Erythroblast (primary cell): ENCODE measurements at regions not wholly inside any gene's neighbourhood (a gene's known extent, or its start where the extent isn't known, plus 50 kb on each side); places are given as distances from the start of the nearest gene placed in this dataset.

Source experiments
- DNase-seq, 2 experiments: peaks; one replicate each; lab custom pipeline; 2025; lab: John Stamatoyannopoulos, UW
- GATA1 ChIP-seq: IDR thresholded peaks from 2 replicates; pipeline ENCODE4 v1.6.1; 2011; ENCODE audit warnings: low read depth, mild to moderate bottlenecking, control low read depth, low read length, moderate library complexity
- POLR2A ChIP-seq: IDR thresholded peaks from 2 replicates; pipeline ENCODE4 v1.6.1; 2011; ENCODE audit warnings: mild to moderate bottlenecking, low read length

DNA sequence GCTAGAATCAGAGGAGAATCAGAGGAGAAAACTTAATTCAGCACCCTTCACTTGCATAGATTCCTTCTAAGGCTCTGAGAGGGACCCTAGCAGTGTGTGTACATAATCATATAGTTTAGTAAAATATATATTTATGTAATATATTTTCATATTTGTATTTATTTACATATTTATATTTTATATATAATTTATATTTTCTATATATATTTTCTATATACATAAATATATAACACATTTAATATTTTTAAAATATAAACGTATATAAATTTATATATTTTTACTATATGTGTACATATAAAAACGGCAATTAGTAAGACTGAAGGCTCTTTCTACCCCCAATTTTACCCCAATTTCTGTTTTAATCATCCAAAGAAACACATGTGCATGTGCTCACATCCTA, 80.3 kb downstream of the NXPE2 start:
- DNase-seq, result no peak

GRCh38 chr11:114762408-114762807, 84.1 kb downstream of the NXPE2 start:
- DNase-seq, result peak; percentile 30 to 63
- no peak for TF ChIP-seq GATA1
- TF ChIP-seq POLR2A, result no peak

More for the DNA sequence above, 80.3 kb downstream of the NXPE2 start:
- TF ChIP-seq POLR2A (no peak), GATA1 (no peak)

DNA sequence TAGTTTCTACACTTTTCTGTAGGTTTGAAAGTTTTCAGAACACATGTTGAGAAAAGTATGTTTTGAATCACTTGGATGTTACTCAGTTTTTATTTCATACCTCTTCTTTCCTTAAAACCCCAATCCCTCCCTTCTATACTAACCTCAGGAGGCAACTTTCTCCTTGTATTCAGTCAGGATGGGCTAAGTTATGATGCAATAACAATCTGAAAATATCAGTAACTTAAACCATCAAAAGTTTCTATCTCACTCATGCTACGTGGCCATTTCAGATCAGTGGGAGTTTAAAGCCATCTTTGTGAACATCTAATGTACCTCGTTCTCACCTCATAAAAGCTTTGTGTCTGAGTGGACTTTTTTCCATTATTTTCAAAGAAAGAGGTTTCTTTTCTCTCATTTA, 86.2 kb downstream of the NXPE2 start:
- no peak for TF ChIP-seq POLR2A
- TF ChIP-seq GATA1, result no peak
- no peak for DNase-seq

DNA sequence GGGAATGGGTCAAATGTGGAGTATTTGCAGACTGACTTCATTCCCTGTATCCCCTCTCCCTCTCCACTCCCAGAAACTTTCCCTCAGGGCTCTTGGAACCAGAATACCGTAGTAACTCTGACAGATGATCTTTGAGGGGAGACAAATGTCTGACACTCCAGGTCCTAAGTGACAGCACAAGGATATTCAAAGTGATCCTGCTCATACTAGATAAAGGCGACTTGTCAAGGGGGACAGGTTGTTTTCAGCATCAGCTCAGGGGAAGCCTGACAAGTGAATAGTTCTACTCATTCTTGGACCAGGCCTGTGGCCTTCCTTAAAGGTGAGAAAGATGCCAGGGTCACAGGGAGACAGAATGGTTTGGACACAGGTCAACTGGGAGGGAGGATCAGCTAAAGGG, 92.8 kb downstream of the NXPE2 start:
- no peak for DNase-seq
- TF ChIP-seq POLR2A, result no peak
- no peak for TF ChIP-seq GATA1

DNA sequence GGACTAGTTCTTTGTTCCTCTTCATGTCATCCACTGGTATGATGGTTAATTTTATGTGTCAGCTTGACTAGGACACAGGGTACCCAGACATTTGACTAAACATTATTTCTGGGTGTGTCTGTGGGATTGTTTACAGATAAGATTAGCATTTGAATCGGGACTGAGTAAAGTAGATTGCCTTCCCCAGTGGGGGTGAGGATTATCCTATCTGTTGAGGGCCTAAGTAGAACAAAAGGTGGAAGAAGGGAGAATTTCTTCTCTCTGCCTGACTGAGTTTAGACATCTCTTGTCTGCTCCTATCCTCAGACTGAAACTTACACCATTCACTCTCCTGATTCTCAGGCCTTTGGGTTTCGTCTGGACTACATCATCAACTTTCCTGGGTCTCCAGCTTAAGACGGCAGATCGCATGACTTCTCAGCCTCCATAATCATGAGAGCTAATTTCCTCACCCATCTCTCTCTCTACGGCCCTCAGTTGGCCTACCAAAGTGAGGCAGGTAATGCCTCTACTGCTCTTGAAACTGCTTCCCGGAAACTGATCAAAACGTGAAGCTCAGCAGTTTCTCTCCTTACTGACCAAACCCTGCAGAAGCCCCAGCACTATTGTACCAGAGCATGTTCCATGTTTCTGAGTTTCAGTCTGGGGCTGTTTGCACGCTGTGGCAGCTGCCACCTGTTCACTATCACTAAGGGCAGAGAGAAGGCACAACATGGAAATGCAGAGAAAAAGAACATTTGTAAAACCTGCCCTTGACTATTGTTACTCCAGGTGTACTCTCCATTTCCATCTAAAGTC, 95.4 kb downstream of the NXPE2 start:
- no peak for DNase-seq
- TF ChIP-seq GATA1, result no peak
- no peak for TF ChIP-seq POLR2A

GRCh38 chr11:114774599-114775361, 96.5 kb downstream of the NXPE2 start:
- DNase-seq, result peak; percentile 40 to 62
- TF ChIP-seq POLR2A (no peak), GATA1 (no peak)

GRCh38 chr11:114775875-114776621, 97.7 kb downstream of the NXPE2 start:
- TF ChIP-seq GATA1 (no peak), POLR2A (no peak)
- no peak for DNase-seq

DNA sequence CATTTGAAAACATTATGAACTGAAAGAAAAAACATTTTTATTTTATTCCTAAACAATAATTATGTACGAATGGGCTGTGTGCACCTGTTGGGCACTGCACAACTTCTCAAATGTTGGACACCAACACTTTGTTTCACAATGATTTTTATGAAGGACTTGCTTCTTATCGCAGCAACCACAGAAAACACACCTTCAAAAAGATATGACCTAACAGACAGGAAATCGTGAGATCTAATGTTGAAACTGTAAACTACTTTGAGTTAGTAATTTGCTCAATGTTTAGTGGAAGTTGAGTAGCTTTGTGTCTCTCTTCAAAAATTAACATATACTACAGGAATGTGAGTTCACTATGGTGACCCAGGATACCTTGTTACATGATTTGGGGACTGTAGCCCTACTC, 98.6 kb downstream of the NXPE2 start:
- DNase-seq, result no peak
- TF ChIP-seq POLR2A (no peak), GATA1 (no peak)

- no peak for DNase-seq
- TF ChIP-seq GATA1 (no peak), POLR2A (no peak)
These were observed 100.9 kb downstream of the NXPE2 start for GRCh38 chr11:114779189-114779588.

DNA sequence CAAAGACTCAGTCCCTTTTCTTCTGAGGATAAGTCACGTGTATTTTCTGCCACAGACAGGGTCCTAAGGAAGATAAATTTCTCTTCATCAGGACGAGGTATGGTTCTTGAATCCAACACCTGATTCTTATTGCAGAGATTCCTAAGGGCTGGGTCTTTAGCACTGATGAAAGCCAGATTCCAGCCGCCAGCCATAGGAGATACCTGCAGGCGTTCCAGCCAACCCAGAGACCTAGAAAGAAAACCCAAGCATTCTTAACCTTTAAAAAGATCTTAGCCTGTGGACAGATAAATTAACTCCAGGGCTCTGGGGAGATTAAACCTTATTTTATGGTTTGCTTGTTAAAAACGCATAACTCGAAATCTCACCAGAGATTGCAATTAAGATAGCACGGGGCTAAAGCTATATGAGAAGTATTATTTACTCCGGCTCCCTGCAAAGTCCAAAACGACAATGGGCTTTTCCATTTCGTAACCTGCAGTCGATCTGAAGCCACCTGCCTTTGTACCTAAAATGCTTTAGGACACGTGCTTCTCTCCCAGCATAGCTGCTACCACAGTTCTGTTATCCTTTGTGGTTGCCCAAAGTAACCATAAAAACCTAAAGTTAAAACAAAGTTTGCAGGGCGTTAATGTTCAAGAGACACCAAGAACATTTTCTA, 104.5 kb downstream of the NXPE2 start:
- TF ChIP-seq POLR2A, result no peak
- TF ChIP-seq GATA1, result no peak
- DNase-seq, result no peak

GRCh38 chr11:114783805-114784204, 105.5 kb downstream of the NXPE2 start:
- DNase-seq, result no peak

DNA sequence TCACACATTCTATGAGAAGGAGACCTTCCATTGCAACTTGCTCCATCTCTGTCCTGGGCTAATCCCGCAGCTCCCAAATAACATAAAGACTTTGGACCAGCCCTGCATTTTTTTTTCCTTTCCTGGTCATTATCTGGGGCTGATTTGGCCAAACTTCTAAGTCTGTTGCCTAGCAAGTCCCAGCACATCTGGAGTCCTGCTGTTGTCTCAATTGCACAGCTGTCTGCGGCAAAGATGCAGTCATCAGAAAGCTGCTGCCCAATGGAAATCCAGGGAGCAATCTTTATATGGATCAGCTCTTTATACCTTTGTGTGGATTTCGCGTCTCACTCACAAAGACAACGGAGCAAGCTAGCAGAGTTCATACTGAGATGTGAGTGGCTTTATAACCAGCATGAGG, 105.9 kb downstream of the NXPE2 start:
- TF ChIP-seq POLR2A, result no peak
- TF ChIP-seq GATA1, result no peak
- DNase-seq, result no peak

More at GRCh38 chr11:114783805-114784204, 105.5 kb downstream of the NXPE2 start:
- TF ChIP-seq GATA1, result no peak
- TF ChIP-seq POLR2A, result no peak

DNA sequence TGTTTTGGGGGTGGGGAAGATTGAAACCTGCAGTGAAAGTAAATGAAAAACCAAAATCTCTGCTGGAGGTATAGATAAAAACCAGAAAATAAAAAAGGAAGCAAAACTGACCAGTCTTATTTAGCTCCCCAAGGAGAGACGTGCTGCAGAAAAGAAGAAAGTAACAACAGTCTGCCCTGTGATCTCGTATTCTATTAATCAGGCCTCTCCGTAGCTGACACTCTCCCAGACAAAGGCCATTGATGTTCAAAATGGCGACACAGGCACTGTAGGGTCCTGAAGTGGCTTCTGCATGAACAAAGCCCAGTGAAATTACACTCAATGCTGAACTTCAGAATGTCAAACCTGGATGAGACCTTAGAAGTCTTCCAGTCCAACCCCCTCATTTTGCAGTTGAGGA, 106.6 kb downstream of the NXPE2 start:
- no peak for TF ChIP-seq POLR2A
- TF ChIP-seq GATA1, result no peak
- DNase-seq, result no peak
